Effector CD4-positive, alpha-beta T cell (primary cell): ENCODE measurements at regions not wholly inside any gene's neighbourhood (a gene's known extent, or its start where the extent isn't known, plus 50 kb on each side); places are given as distances from the start of the nearest gene placed in this dataset.
"Not testable (repeated sequence)": the region's sequence is repeated elsewhere in the genome, so short reads cannot be mapped to it uniquely, and the experiment has no call there.

Experiments used
- DNase-seq: peaks from one replicate; pipeline ENCODE4 v3.0.0-alpha.2; 2020

- DNase-seq, result no peak
Observed at GRCh38 chr3:10707400-10708215, 108.4 kb upstream of the SLC6A11 start.

GRCh38 chr3:10708216-10708893, 107.7 kb upstream of the SLC6A11 start:
- DNase-seq, result no peak

- DNase-seq, result no peak
Observed at GRCh38 chr3:10709110-10709781, 106.8 kb upstream of the SLC6A11 start.

- no peak for DNase-seq
Observed at GRCh38 chr3:10712121-10712520, 103.9 kb upstream of the SLC6A11 start.

GRCh38 chr3:10713656-10714055, 102.4 kb upstream of the SLC6A11 start:
- DNase-seq, result no peak

DNA sequence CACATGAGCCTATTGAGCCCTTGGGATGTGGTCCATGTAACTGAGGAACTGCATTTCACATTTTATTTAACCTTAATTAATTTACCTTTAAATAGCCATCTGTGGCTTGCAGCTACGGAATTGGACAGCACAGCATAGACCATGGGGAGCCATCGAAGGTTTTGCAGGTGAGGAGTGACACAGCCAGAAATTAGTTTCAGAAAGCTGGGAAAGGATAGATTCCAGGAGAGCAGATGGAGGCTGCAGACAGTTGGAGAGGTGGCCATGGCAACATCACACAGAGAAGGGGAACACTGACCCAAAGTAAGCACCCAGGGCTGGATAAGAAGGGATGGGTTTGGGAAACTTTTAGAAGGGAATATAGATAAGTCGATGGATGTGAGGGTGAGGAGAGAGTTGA, 100.1 kb upstream of the SLC6A11 start:
- no peak for DNase-seq

- no peak for DNase-seq
Observed at GRCh38 chr3:10716964-10717363, 99.1 kb upstream of the SLC6A11 start.

- DNase-seq, result no peak
Observed at GRCh38 chr3:10717756-10718155, 98.3 kb upstream of the SLC6A11 start.

GRCh38 chr3:10721101-10721500, 94.9 kb upstream of the SLC6A11 start:
- no peak for DNase-seq

DNA sequence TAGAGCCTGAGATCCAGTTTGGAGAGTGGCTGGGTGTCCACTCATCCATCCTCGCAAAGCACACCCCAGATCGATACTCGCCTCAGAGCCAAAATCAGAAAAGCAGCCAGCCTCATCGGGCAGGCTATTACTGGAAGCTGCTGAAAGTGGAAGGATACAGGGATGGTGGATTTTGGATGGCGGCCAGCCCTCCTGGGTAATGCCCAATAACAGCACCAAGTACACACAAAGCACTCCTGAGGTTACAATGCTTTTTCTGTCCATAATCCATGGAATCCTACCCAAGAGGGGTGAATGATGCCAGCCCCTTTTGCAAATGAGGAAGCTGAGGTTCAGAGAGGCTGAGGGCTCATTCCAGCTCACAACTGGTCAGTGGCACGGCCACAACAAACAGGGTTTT, 93.1 kb upstream of the SLC6A11 start:
- DNase-seq, result no peak

DNA sequence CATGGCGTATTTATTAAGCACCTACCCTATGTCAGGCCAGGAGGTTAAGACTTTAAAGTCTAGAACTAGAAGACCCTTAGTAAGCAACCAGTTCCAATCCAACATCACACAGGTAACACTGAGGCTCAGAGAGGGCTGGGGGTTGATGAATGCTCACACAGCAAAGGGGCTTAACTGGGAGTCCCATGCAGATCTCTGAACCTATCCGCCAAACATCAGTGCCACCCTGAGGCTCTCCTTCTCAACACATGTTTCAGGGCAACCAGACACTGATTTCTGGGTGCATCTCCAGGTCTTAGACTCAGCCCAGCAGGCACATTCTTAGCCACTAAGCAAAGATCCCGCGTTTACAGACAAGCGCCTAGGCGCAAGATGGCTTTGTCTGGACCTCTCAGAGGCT, 92.0 kb upstream of the SLC6A11 start:
- DNase-seq, result no peak

- DNase-seq, result no peak
Observed at GRCh38 chr3:10725067-10725466, 91.0 kb upstream of the SLC6A11 start.

GRCh38 chr3:10725846-10726245, 90.2 kb upstream of the SLC6A11 start:
- no peak for DNase-seq

DNA sequence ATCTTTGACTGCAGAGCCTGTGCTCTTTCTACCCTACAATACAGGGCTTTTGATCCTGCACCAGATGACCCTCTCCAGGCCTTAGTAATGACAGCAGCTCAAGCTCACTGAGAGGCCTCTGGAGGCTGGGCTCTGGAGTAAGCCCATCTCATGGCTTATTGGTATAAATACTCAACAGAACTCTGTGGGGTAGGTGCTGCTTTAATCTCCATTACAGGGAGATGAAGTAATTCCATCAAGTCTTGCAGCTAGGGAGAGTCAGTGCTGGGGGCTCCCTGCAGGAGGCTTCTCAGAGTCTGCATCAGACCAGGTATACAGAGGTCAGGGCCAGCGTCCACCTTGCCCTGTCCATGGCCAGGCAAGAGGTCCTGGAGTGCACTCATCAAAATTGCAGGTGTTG, 89.2 kb upstream of the SLC6A11 start:
- no peak for DNase-seq

DNA sequence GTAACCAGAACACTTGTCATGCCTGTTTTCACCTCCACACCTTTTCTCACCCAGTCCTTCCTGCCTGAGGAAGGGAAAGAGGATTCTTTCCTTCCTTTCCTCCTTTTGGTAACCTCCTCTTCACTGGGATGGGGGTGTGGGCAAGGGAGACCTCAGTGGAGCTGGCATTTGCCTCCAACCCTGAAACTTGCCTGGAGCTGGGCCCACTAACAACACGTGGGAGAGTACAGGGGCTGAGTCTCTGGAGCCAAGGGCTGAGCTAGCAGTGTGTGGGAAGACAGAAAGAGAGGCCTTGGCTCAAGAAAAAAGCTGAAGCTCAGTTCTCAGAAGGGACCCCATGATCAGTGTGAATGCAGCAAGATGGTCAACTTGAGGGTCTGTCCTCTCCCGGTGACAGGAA, 86.6 kb upstream of the SLC6A11 start:
- DNase-seq, result no peak

DNA sequence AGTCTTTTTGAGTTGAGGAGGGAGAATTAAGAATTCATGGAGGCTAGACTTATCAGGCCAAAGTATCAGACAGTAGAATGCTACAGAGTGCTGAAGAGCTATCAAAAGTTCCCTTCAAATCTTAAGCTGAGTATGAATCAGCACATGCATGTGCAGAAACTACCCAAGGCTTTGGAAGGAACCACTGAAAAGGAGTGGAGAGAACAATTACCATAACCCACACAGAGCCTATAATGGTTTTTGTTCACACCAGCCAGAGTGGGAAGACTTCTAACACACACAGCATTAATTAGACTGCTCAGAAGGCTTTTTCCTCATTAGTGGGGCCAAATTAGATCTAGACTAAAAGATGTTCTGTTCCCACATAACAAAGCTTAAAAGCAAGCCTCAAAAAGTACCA, 83.7 kb upstream of the SLC6A11 start:
- no peak for DNase-seq

DNA sequence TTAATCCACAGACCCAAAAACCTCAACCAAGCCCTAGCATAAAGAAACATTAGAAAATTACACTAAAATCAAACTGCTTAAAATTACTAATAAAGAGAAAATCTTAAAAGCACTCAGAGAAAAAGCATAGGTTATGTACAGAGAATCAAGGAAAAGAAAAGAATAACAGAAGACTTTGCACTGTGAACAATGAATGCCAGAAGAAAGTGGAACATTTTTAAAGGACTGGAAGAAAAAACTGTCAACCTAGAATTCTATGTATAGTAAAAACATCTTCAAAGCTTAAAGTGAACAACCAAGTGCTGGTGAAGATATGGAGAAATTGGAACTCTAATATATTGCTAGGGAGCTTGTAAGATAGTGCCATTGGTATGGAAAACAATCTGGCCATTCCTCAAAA, 82.7 kb upstream of the SLC6A11 start:
- no peak for DNase-seq

DNA sequence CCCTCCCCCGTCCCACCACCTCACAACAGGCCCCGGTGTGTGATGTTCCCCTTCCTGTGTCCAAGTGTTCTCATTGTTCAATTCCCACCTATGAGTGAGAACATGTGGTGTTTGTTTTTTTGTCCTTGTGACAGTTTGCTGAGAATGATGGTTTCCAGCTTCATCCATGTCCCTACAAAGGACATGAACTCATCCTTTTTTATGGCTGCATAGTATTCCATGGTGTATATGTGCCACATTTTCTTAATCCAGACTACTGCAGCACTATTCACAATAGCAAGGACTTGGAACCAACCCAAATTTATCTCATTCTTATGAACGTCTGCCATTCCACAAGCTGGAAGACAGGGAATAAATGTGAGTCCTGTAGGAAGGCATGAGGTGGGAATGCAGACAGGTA, 79.6 kb upstream of the SLC6A11 start:
- DNase-seq, result not testable (repeated sequence)

DNA sequence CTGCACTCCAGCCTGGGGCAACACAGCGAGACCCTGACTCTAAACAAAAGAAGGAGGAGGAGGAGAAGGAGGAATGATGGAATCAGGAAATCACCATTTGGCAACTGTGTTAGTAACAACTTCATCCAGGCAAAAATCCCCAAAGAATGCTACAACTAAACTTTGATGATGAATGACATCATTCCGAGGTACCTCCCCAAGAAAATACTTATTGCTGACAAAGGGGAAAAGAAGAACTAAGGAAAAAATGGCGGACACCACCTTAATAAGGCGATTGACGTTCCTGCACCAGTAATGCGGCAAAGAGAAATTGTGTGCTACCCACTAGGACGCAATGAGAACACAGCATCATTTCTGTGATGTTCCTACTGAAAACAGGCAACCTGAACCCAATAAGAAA, 78.2 kb upstream of the SLC6A11 start:
- DNase-seq, result no peak

DNA sequence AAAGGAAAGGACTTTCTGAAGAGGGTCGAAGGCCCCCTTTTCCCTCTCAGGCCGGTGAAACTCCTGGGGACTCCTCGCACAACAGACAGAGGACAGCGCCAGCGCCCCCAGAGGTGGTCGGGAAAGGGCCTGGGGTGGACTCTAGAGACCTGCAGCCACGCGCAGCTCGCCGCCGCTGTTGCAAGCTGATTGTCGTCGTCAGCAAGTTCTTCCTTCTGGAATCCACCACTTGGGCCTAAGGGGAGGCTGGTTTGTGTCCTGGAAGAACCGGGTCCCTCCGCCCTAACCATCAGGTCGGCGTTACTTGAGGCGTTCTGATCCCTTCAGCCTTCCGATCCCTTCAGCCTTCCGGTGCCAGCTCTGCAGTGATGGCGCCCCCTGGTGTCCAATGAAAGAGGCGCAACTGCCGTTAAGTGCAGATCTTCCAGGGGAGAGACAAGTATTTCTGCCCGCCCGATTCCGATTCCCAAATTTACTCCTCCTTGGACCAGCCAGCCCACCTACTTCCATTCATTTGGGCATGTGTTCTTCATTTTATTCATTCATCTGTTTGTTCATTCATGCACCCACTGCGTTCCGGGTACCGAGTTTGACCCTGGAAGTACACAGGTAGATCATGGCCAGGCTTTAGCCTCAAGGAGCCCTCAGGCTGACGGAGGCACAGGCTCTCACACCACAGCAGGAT, 77.2 kb upstream of the SLC6A11 start:
- DNase-seq, result peak; percentile 63

DNA sequence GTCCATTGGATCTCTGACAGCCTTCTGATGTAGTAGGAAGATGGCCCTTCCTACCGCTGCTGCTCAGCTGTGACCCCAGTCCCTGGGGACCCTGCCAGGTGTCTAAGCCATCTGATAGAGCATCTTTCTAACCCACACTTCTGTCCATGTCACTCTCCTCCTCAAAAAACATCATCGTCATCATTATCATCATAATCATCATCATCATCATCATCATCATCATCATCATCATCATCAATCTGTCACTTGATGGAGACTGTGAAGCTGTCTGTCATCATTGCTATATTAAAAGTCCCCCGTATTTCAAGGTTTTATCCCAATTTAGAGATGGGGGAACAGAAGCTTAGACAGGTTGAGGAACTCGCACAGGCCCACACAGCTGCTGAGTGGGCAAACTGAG, 75.1 kb upstream of the SLC6A11 start:
- DNase-seq, result no peak

- no peak for DNase-seq
Observed at GRCh38 chr3:10741891-10742671, 73.9 kb upstream of the SLC6A11 start.
